Effector memory CD4-positive, alpha-beta T cell (primary cell): ENCODE measurements at regions not wholly inside any gene's neighbourhood (a gene's known extent, or its start where the extent isn't known, plus 50 kb on each side); places are given as distances from the start of the nearest gene placed in this dataset.

Experiments used
- DNase-seq, 3 donors: peaks; one replicate each; pipeline ENCODE4 v3.0.0-alpha.2; 2020
- H3K27ac ChIP-seq: 2 replicates; pipeline ENCODE4 v1.7.0; 2013; ENCODE audit warnings: mild to moderate bottlenecking, low read length, moderate library complexity; ENCODE audit not compliant: insufficient read depth, poor library complexity, severe bottlenecking
- H3K27me3 ChIP-seq: replicated peaks from 2 replicates; pipeline ENCODE4 v1.7.0; 2013; ENCODE audit warnings: mild to moderate bottlenecking, low read length; ENCODE audit not compliant: insufficient read depth, control insufficient read depth, poor library complexity, severe bottlenecking
- H3K36me3 ChIP-seq: 2 replicates; pipeline ENCODE4 v1.7.0; 2013; ENCODE audit warnings: mild to moderate bottlenecking, low read length, moderate library complexity; ENCODE audit not compliant: control insufficient read depth, insufficient read depth
- H3K4me1 ChIP-seq: 2 replicates; pipeline ENCODE4 v1.7.0; 2013; ENCODE audit warnings: low read length, mild to moderate bottlenecking; ENCODE audit not compliant: control insufficient read depth, insufficient read depth, poor library complexity, severe bottlenecking
- H3K4me3 ChIP-seq: 2 replicates; pipeline ENCODE4 v1.7.0; 2013; ENCODE audit warnings: low read length, low read depth, mild to moderate bottlenecking; ENCODE audit not compliant: insufficient read depth, poor library complexity, severe bottlenecking
- H3K9me3 ChIP-seq: 2 replicates; pipeline ENCODE4 v1.7.0; 2013; ENCODE audit warnings: mild to moderate bottlenecking, low read length, moderate library complexity; ENCODE audit not compliant: control insufficient read depth

DNA sequence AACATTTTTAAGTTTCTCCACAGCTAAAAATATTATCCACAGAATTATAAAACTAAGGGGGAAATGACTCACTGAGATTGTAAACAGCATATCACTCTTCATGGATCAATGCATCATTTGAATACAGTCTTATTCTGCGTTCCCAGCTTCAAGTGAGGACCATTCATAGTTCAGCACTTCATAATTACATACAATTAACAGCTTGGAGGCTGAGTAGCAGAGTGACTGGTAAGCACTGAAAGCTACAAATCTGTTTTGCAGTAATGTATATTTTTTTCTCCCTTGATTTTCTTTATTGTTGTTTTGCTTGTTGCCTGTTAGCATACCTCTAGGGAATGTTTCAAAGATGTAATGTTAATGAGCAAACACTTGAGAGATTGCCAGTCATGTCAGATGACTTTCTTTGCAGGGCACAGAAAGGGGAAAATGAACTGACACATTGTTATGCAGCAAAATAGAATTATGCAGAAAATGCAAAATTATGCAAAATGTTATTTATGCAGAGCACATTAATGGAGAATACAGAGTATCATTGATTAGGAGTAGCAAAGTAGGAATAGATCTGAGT lies 138.6 kb downstream of the RPS29 start:
- Histone ChIP-seq H3K36me3 (no peaks in the 10 kb centered on the region), H3K4me1 (no peaks in the 10 kb centered on the region), H3K9me3 (no peaks in the 10 kb centered on the region), H3K4me3 (no peak overlapping the region), H3K27me3 (no peaks in the 10 kb centered on the region), H3K27ac (no peak overlapping the region)
- DNase-seq = no peak

DNA sequence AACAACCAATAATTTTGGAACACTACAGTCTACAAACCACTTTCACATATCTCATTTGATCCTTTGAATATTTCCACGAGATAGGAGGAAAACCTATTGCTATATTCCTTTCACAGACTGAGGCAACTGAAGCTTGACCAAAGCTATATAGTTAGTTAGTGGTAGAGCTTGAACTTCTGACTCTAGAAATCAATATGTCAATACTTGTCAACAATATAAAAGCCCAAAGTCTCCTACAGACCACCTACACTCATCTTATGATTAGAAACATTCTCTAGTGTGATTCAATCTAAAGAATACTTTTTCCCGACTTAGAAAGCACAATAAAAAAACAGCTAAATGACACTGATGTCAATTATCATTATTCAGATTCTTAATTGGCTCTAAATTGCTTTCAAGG lies 139.4 kb downstream of the RPS29 start:
- H3K4me3 ChIP-seq = no peak overlapping the region
- no peak for DNase-seq
- no peaks in the 10 kb centered on the region for H3K9me3 ChIP-seq
- no peaks in the 10 kb centered on the region for H3K36me3 ChIP-seq
- no peak overlapping the region for H3K27ac ChIP-seq
- H3K4me1 ChIP-seq = no peaks in the 10 kb centered on the region
- no peaks in the 10 kb centered on the region for H3K27me3 ChIP-seq

DNA sequence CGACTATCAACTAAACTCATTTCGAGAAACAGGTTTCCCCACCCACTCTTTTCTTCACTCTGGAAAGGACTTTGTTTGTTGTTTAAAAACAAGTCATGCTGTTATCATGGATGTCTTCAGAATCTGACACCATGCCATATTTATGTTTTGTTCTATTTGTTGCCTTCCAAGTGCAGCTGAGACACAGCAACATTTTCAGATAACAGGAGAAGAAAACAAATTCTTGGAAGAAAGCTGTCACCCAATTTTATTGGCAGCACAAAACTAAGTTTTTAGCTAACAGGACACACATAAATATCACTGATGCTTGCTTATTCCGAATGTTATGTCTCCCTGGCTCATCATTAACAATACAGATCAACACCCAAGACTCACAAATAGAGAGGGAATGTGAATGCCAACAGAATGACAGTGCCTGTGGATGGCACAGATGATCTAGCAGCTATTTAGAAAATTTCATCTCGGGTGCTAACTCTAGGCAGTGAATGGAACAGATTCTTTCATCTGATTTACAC lies 147.9 kb downstream of the RPS29 start:
- H3K9me3 ChIP-seq = no peaks in the 10 kb centered on the region
- H3K27me3 ChIP-seq = no peaks in the 10 kb centered on the region
- no peaks in the 10 kb centered on the region for H3K36me3 ChIP-seq
- H3K4me1 ChIP-seq = no peaks in the 10 kb centered on the region
- no peak for DNase-seq
- no peak overlapping the region for H3K27ac ChIP-seq
- no peak overlapping the region for H3K4me3 ChIP-seq

DNA sequence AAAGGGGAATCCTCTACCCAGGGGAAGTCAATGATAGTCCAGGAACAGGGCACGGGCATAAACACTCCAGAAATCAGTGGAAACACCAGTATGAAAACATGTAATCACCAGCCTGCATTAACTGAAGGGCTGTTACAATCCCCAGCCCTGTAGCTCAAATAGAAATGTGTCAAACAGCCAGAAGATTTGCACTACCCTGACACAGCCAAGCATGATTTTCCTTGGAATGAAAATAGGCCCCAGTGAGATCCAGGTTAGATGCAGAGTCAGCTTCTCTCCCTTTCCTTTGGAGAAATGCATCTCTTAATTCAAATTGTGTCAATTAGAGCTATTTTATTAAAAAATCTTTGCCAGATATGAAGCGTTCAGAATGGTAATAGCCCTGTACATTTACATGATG lies 158.1 kb downstream of the RPS29 start:
- no peak overlapping the region for H3K27ac ChIP-seq
- H3K27me3 ChIP-seq = no peaks in the 10 kb centered on the region
- no peaks in the 10 kb centered on the region for H3K4me1 ChIP-seq
- no peaks in the 10 kb centered on the region for H3K9me3 ChIP-seq
- no peaks in the 10 kb centered on the region for H3K36me3 ChIP-seq
- no peak overlapping the region for H3K4me3 ChIP-seq
- no peak for DNase-seq

DNA sequence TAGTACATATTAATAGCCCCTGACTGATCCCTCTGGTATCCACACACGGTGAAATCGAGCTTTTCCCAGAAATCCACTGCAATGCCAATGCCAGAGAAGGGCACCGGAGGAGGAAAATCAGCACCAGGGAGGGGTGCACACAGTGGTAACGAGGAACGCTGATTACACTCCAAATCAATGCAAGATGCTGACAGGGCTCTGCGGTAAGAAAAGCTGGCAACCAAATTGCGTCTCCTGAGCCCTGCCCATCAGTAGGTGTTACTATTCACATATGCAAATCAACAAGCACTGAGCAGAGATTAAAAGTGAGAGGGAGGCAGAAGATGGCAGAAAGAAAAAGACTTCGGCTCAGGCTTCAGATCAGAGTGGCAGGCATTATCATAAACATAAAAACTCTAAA lies 159.1 kb downstream of the RPS29 start:
- Histone ChIP-seq H3K36me3 (no peaks in the 10 kb centered on the region), H3K9me3 (no peaks in the 10 kb centered on the region), H3K4me1 (no peaks in the 10 kb centered on the region)

DNA sequence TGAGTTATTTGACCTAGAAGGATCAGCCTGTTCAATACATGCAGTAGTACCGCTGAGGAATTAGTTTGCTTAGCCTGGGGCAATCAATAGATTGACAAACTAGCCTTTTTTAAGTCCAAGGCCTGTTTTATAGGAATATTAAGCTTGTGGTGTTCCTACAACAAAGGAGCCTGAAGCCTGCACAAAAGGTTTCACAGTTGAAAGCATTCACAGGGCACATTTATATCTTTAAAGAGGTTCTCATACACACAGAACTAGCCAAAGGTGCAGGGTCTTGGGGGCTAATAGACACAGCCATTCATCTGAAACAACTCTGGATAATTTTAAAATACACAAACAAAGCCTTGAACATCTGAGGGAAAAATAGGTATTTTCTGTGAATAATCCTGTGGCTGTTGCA lies 160.3 kb downstream of the RPS29 start:
- Histone ChIP-seq H3K27ac (no peak overlapping the region), H3K36me3 (no peaks in the 10 kb centered on the region), H3K4me3 (no peak overlapping the region), H3K4me1 (no peaks in the 10 kb centered on the region), H3K9me3 (no peaks in the 10 kb centered on the region), H3K27me3 (no peaks in the 10 kb centered on the region)
- no peak for DNase-seq

More for the DNA sequence above, 159.1 kb downstream of the RPS29 start:
- no peak overlapping the region for H3K4me3 ChIP-seq
- no peaks in the 10 kb centered on the region for H3K27me3 ChIP-seq
- no peak overlapping the region for H3K27ac ChIP-seq
- DNase-seq = no peak

DNA sequence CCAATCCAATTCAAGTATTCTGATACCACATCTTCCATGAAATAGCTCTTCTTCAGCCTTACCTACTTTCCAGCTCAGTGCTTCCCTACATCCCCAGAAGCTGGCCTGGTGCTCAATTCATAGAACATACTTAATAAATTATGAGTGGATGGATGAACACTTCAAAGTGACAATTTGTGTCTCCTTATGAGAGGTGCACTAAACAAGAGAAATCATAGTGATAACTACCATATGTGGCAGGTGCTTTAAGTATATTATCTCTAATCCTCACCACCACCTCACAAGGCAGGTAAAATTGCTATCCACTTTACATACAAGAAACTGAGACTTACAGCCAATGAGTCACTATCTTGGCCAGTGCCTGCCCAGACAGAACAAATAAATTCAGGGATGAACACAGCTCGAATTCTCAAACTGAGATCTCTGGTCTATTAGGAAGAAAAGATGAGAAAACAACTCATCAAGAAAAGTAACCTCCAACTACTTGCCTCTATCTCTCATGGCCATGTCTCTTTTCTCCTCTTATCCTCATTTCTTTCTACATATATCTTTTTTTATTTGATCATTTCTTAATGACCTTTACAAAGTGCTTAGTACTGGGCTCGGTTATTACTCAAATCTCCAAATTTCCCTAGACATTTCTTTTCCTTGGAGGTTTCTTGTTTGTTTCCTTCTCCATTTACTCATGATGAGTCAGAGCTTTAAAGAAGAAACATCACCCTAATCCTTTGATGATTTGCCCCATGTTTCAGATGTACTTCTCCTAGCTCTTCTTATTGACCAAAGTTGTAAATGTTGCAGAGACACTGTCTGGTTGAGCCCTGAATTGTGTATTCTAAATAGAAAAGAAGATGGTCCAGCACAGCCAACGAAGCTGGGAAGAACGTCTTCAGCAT lies 161.5 kb downstream of the RPS29 start:
- H3K36me3 ChIP-seq = no peaks in the 10 kb centered on the region
- no peak overlapping the region for H3K4me3 ChIP-seq
- no peaks in the 10 kb centered on the region for H3K27me3 ChIP-seq
- no peaks in the 10 kb centered on the region for H3K9me3 ChIP-seq
- H3K4me1 ChIP-seq = no peaks in the 10 kb centered on the region
- no peak for DNase-seq
- H3K27ac ChIP-seq = no peak overlapping the region

DNA sequence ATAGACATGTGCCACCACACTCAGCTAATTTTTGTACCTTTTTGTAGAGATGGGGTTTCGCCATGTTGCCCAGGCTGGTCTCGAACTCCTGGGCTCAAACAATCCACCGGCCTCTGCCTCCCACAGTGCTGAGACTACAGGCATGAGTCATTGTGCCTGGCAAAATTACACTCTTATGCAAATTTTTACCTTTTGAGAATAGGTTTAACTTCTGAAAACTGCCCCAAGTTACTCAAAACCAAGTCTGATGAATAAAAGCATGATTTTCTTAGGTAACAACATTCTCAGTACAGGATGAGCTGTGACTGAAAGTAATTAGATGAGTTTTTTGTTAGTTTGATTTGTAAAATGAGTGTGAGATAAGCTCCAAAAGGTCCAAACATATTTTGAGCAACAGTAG lies 166.0 kb downstream of the RPS29 start:
- H3K4me3 ChIP-seq = no peak overlapping the region
- H3K27me3 ChIP-seq = no peaks in the 10 kb centered on the region
- no peaks in the 10 kb centered on the region for H3K36me3 ChIP-seq
- H3K27ac ChIP-seq = no peak overlapping the region
- H3K9me3 ChIP-seq = no peaks in the 10 kb centered on the region
- no peaks in the 10 kb centered on the region for H3K4me1 ChIP-seq
- DNase-seq = no peak

DNA sequence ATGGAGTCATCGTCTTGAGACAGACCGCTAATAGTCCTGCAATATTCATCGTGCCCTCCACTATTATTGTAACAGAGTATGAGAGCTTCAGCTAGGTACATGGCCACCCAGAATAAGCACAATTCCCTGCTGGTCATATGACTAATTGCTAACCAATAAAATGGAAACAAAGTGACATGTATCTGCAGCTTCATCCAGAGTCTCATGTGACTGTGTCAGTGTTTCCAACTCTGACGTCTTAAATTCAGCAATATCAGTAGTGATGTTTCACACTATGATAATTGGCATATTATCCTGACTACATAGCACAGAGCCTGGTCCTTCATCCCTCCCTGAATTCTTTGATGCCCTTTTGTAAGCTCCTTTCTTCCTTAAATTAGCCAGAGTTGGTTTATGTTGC lies 167.4 kb downstream of the RPS29 start:
- Histone ChIP-seq H3K9me3 (no peaks in the 10 kb centered on the region), H3K4me3 (no peak overlapping the region), H3K4me1 (no peaks in the 10 kb centered on the region), H3K27ac (no peak overlapping the region), H3K27me3 (no peaks in the 10 kb centered on the region), H3K36me3 (no peaks in the 10 kb centered on the region)
- DNase-seq = no peak

DNA sequence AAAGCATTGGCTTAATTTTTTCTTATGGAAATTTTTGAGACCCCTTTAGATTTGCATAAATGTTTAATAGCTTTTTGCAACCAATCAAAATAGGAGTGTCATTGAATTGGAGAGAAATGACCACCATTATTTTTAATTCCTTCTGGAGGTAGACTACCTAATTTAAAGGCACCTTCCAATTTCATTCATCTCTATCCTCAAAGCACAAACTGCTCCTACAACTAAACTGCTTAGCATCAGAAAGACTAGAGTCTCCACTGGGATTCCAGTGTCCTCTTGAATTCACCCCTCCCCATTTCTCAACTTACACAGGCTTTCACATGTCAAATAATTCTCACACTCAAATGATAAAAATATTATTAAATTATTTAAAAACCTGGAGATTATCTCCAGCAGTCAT lies 168.4 kb downstream of the RPS29 start:
- Histone ChIP-seq H3K36me3 (no peaks in the 10 kb centered on the region), H3K4me3 (no peak overlapping the region), H3K27me3 (no peaks in the 10 kb centered on the region), H3K27ac (no peak overlapping the region), H3K4me1 (no peaks in the 10 kb centered on the region), H3K9me3 (no peaks in the 10 kb centered on the region)
- no peak for DNase-seq
